Osteoblast (primary cell): ENCODE measurements at regions not wholly inside any gene's neighbourhood (a gene's known extent, or its start where the extent isn't known, plus 50 kb on each side); places are given as distances from the start of the nearest gene placed in this dataset.

Experiments
- DNase-seq: peaks from one replicate; pipeline ENCODE4 v3.0.0; 2011; ENCODE audit warnings: low spot score, mixed read lengths; ENCODE audit not compliant: insufficient read length; ENCODE audit errors: missing footprints
- H2AFZ ChIP-seq: 2 replicates; pipeline ENCODE4 v1.6.0; 2011; ENCODE audit warnings: mild to moderate bottlenecking, low read length
- H3K27ac ChIP-seq: 2 replicates; pipeline ENCODE4 v1.5.1; 2011; ENCODE audit warnings: mild to moderate bottlenecking, low read depth, low read length, moderate library complexity
- H3K27me3 ChIP-seq: 2 replicates; pipeline ENCODE4 v1.6.0; 2012; ENCODE audit warnings: mild to moderate bottlenecking, control low read depth, inconsistent platforms, low read length, moderate library complexity; ENCODE audit not compliant: insufficient read depth
- H3K36me3 ChIP-seq: 2 replicates; pipeline ENCODE4 v1.5.1; 2011; ENCODE audit warnings: mild to moderate bottlenecking, low read length, control low read depth, moderate library complexity; ENCODE audit not compliant: insufficient read depth
- H3K4me1 ChIP-seq: 2 replicates; pipeline ENCODE4 v1.5.1; 2011; ENCODE audit warnings: mild to moderate bottlenecking, low read length, control low read depth, moderate library complexity; ENCODE audit not compliant: insufficient read depth
- H3K4me2 ChIP-seq: 2 replicates; pipeline ENCODE4 v1.6.0; 2011; ENCODE audit warnings: mild to moderate bottlenecking, low read length; ENCODE audit not compliant: insufficient read depth
- H3K4me3 ChIP-seq: fragments of 200-600 bp; sonication (generic); 3 replicates; pipeline ENCODE4 v1.5.1; 2012; ENCODE audit warnings: mild to moderate bottlenecking, low read length, inconsistent platforms; ENCODE audit not compliant: insufficient read depth
- H3K79me2 ChIP-seq: 2 replicates; pipeline ENCODE4 v1.6.0; 2012; ENCODE audit warnings: mild to moderate bottlenecking, low read length, control low read depth, inconsistent platforms; ENCODE audit not compliant: insufficient read depth
- H3K9me3 ChIP-seq: 2 replicates; pipeline ENCODE4 v1.5.1; 2011; ENCODE audit warnings: low read depth, low read length, control low read depth
- H4K20me1 ChIP-seq: 2 replicates; pipeline ENCODE4 v1.6.0; 2012; ENCODE audit warnings: mild to moderate bottlenecking, low read length, control low read depth; ENCODE audit not compliant: insufficient read depth
- CTCF ChIP-seq: IDR thresholded peaks from 2 replicates; pipeline ENCODE4 v1.5.1; 2011; ENCODE audit warnings: mild to moderate bottlenecking, low read depth, low read length, moderate library complexity; ENCODE audit errors: extremely low read depth

DNA sequence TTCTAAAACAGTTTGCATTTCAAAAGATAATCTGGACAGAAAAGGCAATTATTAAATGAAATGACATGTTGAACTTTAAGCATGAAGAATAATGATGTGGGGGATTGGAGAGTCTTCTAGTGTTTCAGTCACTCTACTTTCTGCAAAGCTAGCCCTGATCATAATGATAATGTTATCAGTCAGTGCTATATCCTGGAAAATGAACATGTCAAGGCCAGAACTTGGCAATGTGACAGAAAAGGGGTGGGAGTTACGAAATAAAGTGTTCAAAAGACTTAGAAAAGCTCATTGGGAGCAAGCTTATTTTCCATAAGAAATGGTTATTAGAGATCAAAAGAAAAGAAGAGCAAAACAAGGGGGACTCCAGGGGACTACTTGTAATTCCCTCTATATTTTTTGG is 288.5 kb upstream of the SLC8A1 start:
- Histone ChIP-seq H3K27me3 (no peaks in the 10 kb centered on the region), H2AFZ (no peak overlapping the region), H3K4me3 (no peak overlapping the region), H3K4me2 (no peak overlapping the region), H3K4me1 (peaks cover 4% of the 10 kb centered on the region), H3K36me3 (no peaks in the 10 kb centered on the region), H4K20me1 (no peaks in the 10 kb centered on the region), H3K9me3 (no peaks in the 10 kb centered on the region), H3K27ac (no peak overlapping the region), H3K79me2 (no peaks in the 10 kb centered on the region)
- DNase-seq = no peak
- TF ChIP-seq CTCF = no peak

DNA sequence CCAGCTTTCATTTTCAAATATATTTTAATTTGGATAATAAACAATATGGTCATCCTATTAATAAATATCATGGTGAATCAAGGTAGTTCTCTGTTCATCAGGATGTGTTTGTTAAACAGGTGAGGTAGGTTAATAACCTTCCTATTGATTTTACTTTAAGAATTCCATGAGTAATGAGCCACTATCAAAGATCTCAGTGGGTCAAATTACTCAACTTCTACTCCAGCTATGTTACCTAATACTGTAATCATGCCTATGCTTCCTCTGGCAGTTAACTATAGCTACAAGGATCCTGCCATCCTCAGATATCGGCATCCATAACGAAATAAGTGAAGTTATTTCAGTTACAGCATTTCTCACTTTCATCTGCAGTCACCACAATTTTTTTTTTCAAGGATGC is 289.6 kb upstream of the SLC8A1 start:
- no peaks in the 10 kb centered on the region for H4K20me1 ChIP-seq
- DNase-seq = no peak
- no peak for TF ChIP-seq CTCF

GRCh38 chr2:40746191-40746590 is 294.3 kb upstream of the SLC8A1 start:
- Histone ChIP-seq H3K9me3 (no peaks in the 10 kb centered on the region), H2AFZ (peak overlapping the region; percentile 37), H3K4me2 (no peak overlapping the region), H3K36me3 (no peaks in the 10 kb centered on the region), H3K79me2 (no peaks in the 10 kb centered on the region), H4K20me1 (no peaks in the 10 kb centered on the region), H3K4me1 (no peaks in the 10 kb centered on the region), H3K4me3 (no peak overlapping the region), H3K27me3 (no peaks in the 10 kb centered on the region), H3K27ac (no peak overlapping the region)
- TF ChIP-seq CTCF = no peak
- no peak for DNase-seq

More for the DNA sequence above, 289.6 kb upstream of the SLC8A1 start:
- Histone ChIP-seq H3K4me2 (no peak overlapping the region), H3K9me3 (no peaks in the 10 kb centered on the region), H3K4me3 (no peak overlapping the region), H2AFZ (no peak overlapping the region), H3K79me2 (no peaks in the 10 kb centered on the region), H3K27ac (no peak overlapping the region), H3K27me3 (no peaks in the 10 kb centered on the region), H3K36me3 (no peaks in the 10 kb centered on the region), H3K4me1 (peaks cover 4% of the 10 kb centered on the region)

DNA sequence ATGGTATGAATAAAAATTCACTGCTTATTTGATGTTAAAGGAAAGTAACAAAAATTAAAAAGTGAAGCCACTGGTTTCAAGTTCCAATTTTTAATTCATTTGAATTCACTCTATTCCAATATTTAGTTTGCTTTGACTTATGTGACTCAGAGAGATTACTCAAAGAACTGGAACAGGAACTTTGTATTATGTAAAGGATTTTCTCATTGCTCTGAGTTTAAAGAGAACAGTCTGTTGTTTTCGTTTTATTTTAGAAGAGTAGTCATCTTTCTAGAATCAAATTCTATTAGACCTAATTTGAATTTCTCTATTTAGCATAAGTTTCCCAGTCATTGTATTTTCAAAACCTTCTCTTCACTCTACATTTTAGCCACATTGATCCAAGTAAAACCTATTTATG is 300.1 kb upstream of the SLC8A1 start:
- Histone ChIP-seq H3K27ac (no peak overlapping the region), H3K4me3 (no peak overlapping the region), H3K27me3 (no peaks in the 10 kb centered on the region), H4K20me1 (no peaks in the 10 kb centered on the region), H3K4me1 (no peaks in the 10 kb centered on the region), H3K4me2 (no peak overlapping the region), H2AFZ (no peak overlapping the region), H3K36me3 (no peaks in the 10 kb centered on the region), H3K9me3 (no peaks in the 10 kb centered on the region), H3K79me2 (no peaks in the 10 kb centered on the region)
- TF ChIP-seq CTCF = no peak
- peak; percentile 52 for DNase-seq
